Neural cell (in vitro differentiated cells): ENCODE measurements at regions not wholly inside any gene's neighbourhood (a gene's known extent, or its start where the extent isn't known, plus 50 kb on each side); places are given as distances from the start of the nearest gene placed in this dataset.

Experiments used
- EP300 ChIP-seq: fragments of 450-650 bp; conservative IDR thresholded peaks from 2 replicates; pipeline ENCODE4 v1.6.1; 2014; ENCODE audit warnings: antibody characterized with exemption, mild to moderate bottlenecking, moderate library complexity; ENCODE audit not compliant: poor library complexity, severe bottlenecking
- MXI1 ChIP-seq: fragments of 450-650 bp; conservative IDR thresholded peaks from 2 replicates; pipeline ENCODE4 v1.6.1; 2014; ENCODE audit warnings: antibody characterized with exemption, mild to moderate bottlenecking; ENCODE audit not compliant: poor library complexity, severe bottlenecking
- POLR2AphosphoS5 ChIP-seq: IDR thresholded peaks from 2 replicates; pipeline ENCODE4 v1.6.1; 2012
- RAD21 ChIP-seq: fragments of 450-650 bp; conservative IDR thresholded peaks from 2 replicates; pipeline ENCODE4 v1.6.1; 2014; ENCODE audit warnings: antibody characterized with exemption, mild to moderate bottlenecking, moderate library complexity
- TAF1 ChIP-seq: IDR thresholded peaks from 2 replicates; pipeline ENCODE4 v1.6.1; 2012; ENCODE audit warnings: low read depth
- TF ChIP-seq, protein P1 (sequence below): fragments of 450-650 bp; IDR thresholded peaks from 2 replicates; pipeline ENCODE4 v1.5.1; 2014; ENCODE audit warnings: antibody characterized with exemption, mild to moderate bottlenecking, moderate library complexity; ENCODE audit not compliant: poor library complexity, severe bottlenecking
- TF ChIP-seq, protein P2 (sequence below): IDR thresholded peaks from 2 replicates; pipeline ENCODE4 v1.6.1; 2012; ENCODE audit warnings: borderline replicate concordance

DNA sequence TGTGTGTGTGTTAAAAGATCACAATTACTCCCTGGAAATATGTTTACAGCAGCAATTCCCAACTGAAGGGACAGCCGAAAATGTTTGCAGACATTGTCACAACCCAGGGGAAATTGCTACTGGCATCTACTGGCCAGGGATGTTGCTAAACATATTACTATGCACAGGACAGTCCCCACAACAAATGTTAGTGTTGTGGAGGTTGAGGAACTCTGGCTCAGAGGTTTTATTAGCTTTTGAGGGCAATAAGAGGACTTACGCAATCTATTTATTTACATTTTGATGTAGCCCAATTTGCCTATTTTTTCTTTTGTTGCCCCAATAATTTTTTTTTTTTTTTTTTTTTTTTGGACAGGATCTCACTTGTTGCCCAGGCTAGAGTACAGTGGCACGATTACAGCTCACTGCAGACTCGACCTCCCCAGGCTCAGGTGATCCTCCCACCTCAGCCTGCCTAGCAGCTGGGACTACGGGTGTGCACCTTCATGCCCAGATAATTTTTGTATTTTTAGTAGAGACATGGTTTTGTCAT, 154.1 kb downstream of the RPS12 start:
- TF ChIP-seq RAD21 (no peak), TAF1 (no peak), POLR2AphosphoS5 (no peak), MXI1 (no peak), EP300 (no peak)
- TF ChIP-seq, protein P1, sequence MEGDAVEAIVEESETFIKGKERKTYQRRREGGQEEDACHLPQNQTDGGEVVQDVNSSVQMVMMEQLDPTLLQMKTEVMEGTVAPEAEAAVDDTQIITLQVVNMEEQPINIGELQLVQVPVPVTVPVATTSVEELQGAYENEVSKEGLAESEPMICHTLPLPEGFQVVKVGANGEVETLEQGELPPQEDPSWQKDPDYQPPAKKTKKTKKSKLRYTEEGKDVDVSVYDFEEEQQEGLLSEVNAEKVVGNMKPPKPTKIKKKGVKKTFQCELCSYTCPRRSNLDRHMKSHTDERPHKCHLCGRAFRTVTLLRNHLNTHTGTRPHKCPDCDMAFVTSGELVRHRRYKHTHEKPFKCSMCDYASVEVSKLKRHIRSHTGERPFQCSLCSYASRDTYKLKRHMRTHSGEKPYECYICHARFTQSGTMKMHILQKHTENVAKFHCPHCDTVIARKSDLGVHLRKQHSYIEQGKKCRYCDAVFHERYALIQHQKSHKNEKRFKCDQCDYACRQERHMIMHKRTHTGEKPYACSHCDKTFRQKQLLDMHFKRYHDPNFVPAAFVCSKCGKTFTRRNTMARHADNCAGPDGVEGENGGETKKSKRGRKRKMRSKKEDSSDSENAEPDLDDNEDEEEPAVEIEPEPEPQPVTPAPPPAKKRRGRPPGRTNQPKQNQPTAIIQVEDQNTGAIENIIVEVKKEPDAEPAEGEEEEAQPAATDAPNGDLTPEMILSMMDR: no peak
- TF ChIP-seq, protein P2, sequence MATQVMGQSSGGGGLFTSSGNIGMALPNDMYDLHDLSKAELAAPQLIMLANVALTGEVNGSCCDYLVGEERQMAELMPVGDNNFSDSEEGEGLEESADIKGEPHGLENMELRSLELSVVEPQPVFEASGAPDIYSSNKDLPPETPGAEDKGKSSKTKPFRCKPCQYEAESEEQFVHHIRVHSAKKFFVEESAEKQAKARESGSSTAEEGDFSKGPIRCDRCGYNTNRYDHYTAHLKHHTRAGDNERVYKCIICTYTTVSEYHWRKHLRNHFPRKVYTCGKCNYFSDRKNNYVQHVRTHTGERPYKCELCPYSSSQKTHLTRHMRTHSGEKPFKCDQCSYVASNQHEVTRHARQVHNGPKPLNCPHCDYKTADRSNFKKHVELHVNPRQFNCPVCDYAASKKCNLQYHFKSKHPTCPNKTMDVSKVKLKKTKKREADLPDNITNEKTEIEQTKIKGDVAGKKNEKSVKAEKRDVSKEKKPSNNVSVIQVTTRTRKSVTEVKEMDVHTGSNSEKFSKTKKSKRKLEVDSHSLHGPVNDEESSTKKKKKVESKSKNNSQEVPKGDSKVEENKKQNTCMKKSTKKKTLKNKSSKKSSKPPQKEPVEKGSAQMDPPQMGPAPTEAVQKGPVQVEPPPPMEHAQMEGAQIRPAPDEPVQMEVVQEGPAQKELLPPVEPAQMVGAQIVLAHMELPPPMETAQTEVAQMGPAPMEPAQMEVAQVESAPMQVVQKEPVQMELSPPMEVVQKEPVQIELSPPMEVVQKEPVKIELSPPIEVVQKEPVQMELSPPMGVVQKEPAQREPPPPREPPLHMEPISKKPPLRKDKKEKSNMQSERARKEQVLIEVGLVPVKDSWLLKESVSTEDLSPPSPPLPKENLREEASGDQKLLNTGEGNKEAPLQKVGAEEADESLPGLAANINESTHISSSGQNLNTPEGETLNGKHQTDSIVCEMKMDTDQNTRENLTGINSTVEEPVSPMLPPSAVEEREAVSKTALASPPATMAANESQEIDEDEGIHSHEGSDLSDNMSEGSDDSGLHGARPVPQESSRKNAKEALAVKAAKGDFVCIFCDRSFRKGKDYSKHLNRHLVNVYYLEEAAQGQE: no peak
